ENCODE measurements at regions not wholly inside any gene's neighbourhood (a gene's known extent, or its start where the extent isn't known, plus 50 kb on each side); places are given as distances from the start of the nearest gene placed in this dataset.
"Not testable (repeated sequence)": the region's sequence is repeated elsewhere in the genome, so short reads cannot be mapped to it uniquely, and the experiment has no call there.

DNA sequence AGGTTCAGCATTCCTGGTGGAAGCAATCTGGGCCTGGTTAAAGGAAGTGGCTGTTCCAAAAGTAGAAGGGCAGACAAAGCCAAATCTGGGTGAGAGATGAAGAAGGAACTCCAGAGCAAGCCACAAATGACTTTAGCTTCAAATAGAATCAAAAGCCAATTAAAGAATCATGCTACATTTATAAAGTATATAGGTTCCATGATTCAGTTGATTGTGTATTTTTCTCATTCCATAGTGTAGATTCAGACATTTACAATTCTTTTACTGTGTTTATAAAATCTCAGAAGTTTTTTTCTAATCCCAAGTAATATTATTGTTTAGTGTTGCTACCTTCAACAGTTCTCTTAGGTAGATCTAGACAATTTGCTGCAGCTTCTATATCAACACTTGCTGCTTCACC, 262.0 kb downstream of the PLK2 start:
- no peak for DNase-seq

DNA sequence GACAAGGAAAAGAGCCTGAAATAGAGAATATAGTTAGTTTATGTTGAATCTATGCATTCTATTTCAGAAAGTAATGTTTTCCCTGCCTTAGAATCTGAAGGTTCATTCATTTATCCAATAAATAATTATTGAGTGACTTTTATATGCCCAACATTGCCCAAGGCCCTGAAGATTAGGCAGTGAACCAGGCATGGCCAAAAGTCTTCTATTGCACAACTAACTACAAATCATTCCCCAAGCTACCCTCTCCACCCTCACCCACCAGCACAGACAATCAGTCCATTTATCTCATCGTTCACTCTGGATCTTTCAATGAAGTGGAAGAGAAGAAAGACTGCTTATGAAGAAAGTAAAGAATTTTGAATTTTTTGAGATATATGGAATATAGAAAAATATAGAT, 268.4 kb downstream of the PLK2 start:
- DNase-seq = no peak

DNA sequence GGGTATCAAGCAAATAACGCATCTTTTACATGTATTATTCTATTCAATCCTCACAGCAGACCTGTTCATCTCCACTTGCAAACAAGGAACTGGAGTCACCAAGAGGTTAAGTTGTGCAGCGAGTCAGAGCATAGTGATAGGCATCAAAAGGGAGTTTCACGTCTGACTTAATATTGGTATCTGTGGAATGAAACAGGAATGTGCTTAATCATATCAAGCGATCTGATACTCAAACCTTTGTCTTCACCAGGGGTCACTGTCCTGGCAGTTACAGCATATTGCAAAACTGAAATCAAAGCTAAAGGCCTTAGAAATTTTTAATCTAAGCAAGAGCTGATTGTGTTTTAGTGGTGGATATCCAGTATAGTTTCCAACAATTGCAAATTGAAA, 271.6 kb downstream of the PLK2 start:
- no peak for DNase-seq

DNA sequence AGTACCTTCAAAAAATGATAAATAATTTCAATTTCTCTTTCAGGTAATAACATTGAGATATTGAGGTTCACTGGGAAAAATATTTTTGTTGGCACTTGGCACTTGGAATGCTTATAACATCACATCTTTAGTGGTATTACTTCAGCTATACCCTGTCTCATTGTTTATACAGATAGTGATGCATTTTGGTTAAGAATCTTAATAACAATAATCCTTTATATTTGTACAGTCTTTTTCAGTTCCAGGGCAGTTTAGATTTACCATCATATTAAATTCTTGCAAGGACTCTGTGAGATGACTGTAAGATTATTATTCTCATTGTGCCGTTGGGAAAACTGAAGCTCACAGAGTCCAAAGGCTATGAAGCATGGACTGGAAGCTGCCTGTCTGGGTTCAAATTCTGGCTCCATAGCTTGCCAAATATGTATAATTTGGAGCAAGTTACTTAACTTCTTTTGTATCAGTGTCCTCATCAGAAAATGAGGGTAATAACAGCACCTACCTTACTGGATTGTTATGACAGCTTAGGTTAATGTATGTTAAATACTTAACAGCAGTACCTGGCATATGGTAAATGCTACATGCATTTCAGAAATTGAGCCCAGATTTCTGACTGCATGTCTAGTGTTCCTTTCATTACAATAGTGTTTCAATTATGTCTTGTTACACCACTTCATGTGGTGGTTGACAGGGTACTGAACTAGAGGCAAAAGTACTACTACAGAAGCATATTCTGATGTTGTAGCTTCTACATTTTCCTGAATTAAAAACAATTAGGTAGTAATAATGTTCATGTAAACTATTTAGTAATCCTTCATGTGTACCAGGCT, 272.2 kb downstream of the PLK2 start:
- no peak for DNase-seq

DNA sequence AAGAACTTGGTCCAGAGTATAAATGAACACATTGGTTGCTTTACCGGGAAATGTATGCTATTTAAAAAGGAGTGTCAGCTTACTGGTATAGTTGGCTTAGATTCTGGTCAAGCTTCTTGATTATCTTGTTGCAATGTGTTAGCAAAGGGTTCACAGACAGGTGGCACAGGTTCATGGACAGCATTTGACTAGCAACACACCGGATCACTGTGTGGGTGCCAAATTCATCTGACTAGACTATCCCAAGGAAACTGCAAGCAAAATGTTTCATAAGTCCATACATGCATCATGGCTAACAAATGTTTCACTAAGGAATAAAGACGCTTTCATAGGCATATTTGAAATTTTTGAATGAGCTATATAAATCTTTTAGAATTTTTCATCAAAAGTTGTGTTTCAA, 274.1 kb downstream of the PLK2 start:
- no peak for DNase-seq

DNA sequence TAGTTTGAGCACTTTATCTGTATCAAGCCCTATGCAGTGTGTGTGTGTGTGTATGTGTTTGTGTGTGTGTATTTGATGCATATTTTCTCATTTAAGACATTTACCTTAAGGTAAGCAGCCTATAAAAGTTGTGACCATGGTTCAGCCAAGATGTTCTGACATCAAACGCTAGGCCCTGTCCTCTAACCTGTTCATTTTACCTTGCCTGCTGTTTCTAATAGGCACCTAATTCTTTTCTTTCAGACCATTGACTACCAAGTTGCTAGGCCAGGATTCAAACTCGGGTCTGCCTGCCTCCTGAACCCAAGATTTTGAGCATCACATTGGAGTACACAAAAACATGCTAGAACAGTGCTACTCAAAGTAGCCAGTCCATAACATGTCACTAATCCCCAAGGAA, 274.5 kb downstream of the PLK2 start:
- no peak for DNase-seq

DNA sequence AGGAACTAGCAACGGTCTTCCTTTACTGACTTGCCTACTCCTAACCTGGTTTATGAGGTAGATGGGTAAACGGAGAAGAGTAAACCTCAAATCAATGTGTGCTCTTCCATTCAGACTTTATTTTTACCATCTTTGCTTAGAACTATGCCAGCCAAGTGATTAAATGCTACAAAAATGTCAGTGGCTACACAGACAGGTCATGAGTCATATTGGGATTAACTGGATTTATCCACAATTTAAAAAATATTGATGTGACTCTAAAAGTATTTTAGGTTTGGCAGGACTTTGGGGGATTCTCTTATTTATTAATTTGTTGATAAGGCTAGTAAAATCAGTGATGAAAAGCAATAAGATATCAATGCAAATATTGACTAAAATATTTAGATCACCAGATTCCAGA, 275.0 kb downstream of the PLK2 start:
- DNase-seq = no peak

DNA sequence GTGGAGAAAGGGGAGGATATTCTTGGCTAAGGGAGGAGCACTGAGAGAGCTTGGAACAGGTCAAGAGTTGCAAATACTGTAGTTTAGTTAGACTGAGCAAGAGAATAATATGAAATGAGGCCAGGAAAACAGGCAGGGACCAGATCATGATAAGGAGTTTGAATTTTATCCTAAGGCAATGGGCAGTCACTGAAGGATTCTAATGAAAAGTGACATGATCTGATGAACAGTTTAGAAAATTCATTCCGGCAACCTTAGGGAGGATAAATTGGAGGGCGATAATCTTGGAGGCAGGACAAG, 276.1 kb downstream of the PLK2 start:
- no peak for DNase-seq

DNA sequence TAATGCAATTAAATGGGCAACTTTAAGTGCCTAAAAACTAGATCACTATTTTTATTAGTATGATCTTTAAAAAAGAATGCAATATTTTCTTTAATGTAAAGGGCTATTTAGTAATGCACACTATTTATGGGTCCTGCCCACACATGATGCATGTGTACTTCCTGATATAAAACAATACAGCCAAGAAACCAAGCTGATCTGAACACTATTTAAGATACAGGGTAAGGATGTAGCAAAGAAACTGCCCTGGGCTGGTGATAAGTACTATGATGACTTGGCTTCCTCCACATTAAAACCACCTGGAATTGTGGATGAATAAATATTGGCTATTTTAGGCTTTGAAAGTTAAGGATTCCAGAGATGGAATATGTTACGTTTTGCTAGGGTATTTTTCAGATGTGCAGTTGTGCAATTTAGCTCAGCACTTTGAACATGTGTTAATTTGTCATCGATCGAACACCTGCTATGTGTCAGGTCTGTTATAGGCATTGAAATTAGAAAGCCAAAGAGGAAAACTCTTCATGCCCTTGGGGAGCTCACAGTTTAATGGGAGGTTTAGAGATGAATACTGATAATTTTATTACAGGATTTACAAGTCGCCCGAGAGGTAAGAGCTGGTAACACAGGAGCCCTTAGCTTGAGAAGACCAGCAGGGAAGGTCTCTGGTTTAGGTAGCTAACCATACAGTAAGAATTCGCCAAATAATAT, 276.7 kb downstream of the PLK2 start:
- DNase-seq = no peak

DNA sequence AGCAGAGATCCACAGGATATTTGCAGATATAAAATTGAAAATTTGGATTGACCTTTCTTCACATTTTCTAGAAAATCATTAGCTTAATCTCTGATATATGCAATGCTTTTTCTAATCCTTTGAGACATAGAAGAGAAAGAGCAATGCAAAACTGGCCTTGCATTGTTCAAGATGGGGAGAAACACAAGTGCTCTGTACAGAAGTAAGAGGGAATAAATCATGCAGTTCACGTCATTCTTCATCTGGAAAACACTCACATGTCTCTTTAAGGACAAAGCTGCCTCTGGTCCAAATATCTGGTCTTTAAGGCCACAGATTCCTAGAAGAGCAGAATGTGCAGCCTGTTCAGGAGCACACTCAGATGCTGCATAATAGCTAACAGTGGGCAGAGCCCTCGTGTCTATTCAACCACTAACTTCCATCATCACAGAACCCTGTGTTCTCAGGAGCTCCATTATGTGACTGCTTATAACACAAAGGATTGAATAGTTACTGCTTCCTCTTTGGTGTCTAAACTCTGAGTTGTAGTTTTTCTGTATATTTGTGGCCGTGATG, 277.5 kb downstream of the PLK2 start:
- no peak for DNase-seq

DNA sequence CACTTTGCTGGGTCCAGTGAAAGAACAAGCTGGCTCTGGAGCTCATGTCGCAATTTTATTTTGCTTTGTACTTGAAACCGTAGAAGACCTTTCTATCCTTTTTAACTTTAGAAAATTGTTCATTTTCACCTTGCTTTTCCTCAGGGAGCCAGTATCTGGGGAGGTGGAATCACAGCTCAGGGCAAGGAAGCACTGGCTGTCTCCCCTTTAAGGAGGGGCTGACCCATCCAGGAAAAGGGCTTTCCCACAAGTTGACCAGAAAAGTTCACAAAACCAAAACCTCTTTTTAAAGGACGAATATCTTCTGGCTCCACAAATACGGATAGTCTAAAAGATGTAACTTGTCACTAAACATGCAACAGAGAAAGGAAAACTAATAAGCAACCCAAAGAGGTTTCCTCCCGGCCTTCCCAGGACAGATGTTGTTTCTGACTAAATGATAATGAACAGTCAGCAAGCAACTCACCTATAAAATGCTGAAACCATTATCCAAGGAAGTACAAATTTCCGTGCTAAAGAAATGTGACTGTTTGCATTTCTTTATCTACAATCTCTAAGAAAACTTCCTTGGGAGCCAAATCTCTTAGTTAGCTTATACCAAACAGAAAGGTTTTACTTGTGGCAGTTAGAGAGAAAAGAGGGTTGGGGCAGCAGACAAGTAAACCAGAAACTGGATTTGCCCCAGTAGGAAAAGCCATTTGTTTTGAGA, 278.2 kb downstream of the PLK2 start:
- DNase-seq = no peak

DNA sequence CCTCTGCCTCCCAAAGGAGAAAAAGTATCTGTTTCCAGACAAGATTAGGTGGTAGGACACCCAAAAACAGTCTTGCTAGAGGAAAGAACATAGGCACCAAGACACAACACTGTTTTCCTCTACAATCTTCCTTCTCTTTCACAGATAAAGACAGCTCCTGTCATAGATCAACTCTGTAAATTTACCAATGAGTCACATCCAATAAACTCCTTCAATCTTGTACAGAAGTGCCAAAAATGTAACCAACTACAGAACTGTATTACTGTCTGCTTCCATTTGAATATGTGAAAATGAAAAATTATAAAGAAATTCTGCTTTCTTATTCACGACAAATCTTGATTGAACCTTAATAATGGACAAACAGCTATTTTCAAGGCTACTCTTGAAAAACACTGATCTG, 286.9 kb downstream of the PLK2 start:
- DNase-seq = no peak

DNA sequence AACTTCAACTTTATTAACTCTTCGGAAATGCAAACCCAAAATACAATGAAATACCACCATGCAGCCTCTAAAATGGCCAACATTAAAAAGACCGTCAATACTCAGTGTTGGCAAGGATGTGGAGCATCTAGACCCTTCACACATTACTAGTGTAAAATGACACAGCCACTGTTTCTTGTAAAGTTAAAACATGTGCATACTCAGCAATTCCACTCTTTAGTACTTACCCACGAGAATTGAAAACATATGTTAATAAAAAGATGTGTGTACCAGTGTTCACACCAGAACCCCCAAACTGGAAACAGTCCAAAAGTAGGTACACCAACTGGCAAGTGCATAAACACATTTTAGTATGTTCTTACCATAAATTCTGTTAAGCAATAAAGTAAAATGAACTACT, 294.7 kb downstream of the PLK2 start:
- no peak for DNase-seq

DNA sequence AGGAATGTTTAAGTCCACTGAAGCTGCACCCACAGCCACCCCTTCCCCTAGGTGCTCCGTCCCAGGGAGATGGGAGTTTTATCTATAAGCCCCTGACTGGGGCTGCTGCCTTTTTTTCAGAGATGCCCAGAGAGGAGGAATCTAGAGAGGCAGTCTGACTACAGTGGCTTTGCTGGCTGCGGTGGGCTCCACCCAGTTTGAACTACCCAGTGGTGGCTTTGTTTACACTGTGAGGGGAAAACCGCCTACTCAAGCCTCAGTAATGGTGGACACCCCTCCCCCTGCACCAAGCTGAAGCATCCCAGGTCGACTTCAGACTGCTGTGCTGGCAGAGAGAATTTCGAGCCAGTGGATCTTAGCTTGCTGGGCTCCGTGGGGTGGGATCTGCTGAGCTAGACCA, 298.0 kb downstream of the PLK2 start:
- not testable (repeated sequence) for DNase-seq

DNA sequence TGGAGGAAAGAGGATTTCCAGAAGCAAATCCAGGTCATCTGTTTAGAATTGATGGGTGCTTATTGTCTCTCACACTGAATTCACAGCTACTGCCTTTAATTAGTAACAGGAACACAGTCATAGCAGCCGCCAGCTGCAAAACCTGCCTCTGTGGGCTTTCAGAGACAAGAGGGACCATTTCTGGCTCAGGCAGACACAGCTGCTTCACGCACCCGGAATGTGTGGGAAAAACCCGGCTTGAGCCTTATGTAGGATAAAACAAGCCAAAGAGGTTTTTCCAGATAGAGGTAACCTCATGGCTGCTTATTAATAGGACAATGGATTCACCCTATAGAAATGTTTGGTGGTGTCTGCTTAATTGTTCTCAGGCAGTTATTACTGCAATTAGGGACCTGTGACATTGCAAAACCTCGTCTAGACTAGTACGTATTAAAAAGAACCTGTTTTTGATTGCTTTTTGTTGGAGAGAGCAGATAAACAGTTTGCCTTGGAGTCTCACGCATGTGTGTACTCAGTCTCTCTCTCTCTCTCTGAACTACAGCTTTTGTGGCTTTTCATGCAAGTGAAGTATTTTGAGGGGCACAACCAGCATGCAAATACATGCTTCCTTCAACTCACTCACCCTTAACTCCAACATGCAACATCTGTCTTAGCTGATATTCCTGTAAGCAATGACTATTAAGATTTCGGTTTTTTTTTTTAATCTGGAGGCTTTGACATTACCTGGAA, 302.7 kb downstream of the PLK2 start:
- no peak for DNase-seq

DNA sequence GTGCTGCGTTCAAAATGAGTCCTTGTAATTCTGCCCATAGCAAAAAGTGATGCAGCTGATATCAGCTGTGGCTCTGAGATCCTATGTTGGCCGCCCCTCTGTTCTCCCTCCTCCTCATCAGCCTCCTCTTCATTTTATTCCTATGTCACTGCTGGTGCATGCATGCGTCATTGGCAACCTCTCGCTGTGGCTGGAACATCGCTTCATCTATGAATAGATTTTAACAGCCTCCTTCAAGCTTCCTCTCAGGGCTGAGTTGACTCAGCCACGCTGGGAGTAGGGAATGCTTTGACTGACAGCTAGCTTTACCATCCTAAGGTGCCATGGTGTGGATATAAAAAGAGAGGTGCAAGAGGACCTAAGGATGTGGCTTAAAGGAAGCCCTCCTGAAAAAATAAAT, 303.5 kb downstream of the PLK2 start:
- DNase-seq = no peak

DNA sequence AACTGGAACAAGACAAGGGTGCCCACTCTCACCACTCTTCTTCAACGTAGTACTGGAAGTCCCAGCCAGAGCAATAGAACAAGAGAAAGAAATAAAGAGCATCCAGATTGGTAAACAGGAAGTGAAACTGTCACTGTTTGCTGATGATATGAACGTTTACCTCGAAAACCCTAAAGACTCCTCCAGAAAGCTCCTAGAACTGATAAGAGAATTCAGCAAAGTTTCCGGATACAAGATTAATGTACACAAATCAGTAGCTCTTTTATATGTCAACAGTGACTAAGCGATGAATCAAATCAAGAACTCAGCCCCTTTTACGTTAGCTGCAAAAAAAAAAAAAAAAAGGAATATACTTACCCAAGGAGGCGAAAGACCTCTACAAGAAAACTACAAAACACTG, 306.6 kb downstream of the PLK2 start:
- DNase-seq = no peak

DNA sequence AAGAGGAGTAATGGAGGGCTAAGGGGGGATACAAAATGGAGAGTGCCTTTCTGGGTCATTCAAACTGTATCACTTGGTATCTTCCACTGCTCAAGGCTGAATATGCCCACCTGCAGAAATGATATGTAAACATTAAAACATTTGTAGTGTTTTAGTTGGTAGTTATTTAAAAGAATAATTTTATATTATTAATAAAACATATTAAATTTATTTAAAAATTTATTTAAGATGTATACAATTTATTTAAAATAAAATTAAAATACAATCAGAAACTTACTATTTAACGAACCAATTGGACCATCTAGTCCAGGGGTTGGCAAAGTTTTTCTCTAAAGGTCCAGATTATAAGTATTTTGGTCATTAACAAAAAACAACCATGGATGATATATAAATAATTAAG, 308.5 kb downstream of the PLK2 start:
- DNase-seq = no peak

DNA sequence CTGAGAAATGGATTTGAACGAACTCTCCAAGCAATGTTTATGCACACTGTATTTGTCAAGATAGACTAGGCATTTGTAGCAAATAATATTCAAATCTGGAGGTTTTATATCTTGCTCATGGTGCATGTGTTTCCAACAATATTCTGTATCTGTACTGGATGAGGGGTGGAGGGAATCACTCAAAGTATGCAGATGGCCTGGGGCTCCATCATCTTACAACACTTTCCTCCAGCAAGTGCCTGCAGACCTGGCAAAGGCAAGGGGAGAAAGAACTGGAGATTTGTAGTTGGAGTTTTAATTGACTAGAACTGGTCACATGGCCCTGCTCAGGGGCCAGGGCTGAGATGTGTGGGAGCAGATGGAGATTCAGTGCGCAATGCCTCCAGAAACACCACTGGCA, 309.0 kb downstream of the PLK2 start:
- no peak for DNase-seq

DNA sequence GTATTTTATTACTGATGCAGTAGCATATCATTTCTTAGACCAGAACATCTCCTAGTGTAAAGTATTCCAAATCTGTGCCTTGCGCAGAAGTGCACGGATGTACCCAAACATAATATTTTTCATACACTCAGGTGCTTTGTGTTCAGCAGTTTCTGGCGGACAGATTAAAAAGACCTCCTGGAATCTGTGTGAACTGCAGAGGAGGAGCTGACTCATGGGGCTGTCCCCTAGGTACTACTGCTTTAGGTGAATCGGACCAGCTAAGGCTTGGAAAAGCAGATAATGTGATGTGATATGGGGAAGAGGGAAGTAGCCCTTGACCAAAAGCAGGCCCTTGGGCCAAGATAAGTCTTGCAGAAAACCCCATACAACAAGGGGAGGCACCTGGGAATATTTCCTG, 310.1 kb downstream of the PLK2 start:
- no peak for DNase-seq

DNA sequence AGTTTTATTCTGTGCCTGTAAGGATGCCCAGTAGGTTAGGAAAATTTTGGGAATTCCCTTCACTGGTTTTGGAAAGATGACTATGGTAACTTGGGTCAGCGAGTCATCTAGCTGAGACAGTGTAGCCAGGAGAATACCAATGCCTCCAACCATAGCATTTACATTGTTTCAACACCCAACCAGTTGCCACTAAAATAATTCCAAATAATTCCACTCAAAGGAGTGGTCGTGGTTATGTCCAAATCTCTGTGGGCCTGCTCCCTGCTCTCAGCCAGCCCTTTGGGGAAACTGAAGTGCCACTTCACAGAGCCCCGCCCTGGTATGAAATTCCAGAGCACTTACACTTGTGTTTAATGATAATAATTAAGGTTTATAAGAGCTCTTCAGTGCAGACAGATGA, 310.5 kb downstream of the PLK2 start:
- DNase-seq = peak; percentile 2

DNA sequence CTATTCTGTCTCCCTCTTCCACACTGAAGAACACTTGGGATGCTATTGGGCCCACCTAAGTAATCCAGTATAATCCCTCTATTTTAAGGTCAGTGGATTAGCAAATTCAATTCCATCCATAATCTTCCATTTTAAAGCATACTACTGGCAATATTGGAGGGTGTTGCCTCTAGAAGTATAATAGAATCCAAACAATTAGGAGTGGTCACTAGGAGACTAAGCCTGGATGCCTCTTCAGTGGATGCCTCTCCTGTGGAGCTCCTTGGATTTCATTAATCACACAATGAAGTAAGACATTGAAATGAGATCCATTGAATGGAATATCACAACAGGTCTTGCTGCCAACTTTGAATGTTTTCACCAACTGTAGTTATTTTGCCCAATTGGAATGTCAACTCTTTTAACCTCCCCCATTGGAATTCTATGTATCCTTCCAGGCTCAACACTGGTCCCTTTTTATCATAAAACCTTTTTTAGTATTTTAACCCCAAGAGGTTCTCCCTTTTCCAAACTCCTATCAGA, 311.6 kb downstream of the PLK2 start:
- DNase-seq = no peak

DNA sequence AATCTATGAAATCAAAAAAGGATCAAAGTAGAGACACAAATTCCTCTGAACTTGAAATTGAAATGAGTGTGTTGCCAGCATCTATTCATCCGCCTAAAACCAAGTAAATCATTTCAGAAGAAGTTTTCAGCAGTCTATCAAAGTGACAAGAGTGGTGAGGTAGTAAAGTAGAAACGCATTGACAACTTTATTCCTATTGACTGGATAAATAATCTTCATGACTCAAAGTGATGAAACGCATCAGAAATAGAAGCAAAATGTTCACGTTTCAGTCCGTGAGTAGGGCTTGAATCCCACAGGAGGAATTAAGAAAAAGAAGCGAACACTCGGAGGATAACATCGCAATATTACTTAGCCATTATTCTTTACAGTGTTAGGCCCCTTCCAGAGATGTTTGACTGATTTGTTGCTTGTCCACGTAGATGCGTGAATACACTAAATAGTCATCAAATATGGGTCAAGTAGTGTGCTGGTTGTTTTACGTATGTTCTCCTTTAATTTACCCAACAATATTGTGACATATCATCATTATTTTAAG, 314.4 kb downstream of the PLK2 start:
- DNase-seq = no peak
